Psoas muscle (tissue), 7 donors: ENCODE measurements at regions not wholly inside any gene's neighbourhood (a gene's known extent, or its start where the extent isn't known, plus 50 kb on each side); places are given as distances from the start of the nearest gene placed in this dataset.
"Not testable (repeated sequence)": the region's sequence is repeated elsewhere in the genome, so short reads cannot be mapped to it uniquely, and the experiment has no call there.

Experiments used
- ATAC-seq, 4 donors: fragments of 200-7000 bp; cut with Tn5 transposase; one replicate each; pipeline ENCODE4 v1.9.1; 2020; ENCODE audit warnings: moderate library complexity in 3 of 4, mild to moderate bottlenecking in 2 of 4
- DNase-seq, 2 donors: peaks; one replicate each; pipeline ENCODE4 v3.0.0-alpha.2; 2020
- H3K27ac ChIP-seq: fragments of 200-600 bp; one replicate; pipeline ENCODE4 v1.8.0; 2022
- H3K27me3 ChIP-seq, 3 donors: fragments of 200-600 bp in 1 of 3; one replicate each; pipeline versions ENCODE4 v1.6.1 to v1.8.0; 2013 to 2022; ENCODE audit warnings: low read length in 2 of 3, mild to moderate bottlenecking in 2 of 3, moderate library complexity in 1 of 3; ENCODE audit not compliant: insufficient read depth in 3 of 3
- H3K36me3 ChIP-seq, 2 donors: fragments of 200-600 bp in 1 of 2; one replicate each; pipeline versions ENCODE4 v1.6.1 to v1.8.0; 2013 to 2022; ENCODE audit warnings: low read depth in 1 of 2, mild to moderate bottlenecking in 1 of 2, moderate library complexity in 1 of 2; ENCODE audit not compliant: insufficient read depth in 1 of 2
- H3K4me1 ChIP-seq: fragments of 200-600 bp; one replicate; pipeline ENCODE4 v1.8.0; 2022
- H3K4me3 ChIP-seq: fragments of 200-600 bp; one replicate; pipeline ENCODE4 v1.8.0; 2022; ENCODE audit warnings: mild to moderate bottlenecking
- H3K9me3 ChIP-seq: fragments of 200-600 bp; one replicate; pipeline ENCODE4 v1.8.0; 2022
- CTCF ChIP-seq: fragments of 200-600 bp; IDR thresholded peaks from one replicate; pipeline ENCODE4 v1.8.0; 2022; ENCODE audit warnings: antibody characterized with exemption
- WGBS, 3 donors: extraction: QIAGEN DNeasy Blood & Tissue Kit; methylation state at CpG; one replicate each; pipeline versions ENCODE4 v1.1.6 to v1.1.7; 2013; 5-methylcytosine and 5-hydroxymethylcytosine counted together
- intact Hi-C, 2 donors: fragments of 100-400 bp; cut with DNase I; formaldehyde crosslinking; loops; one replicate each; pipeline versions ENCODE4 v1.11.0 to v1.14.2; 2022
- donor health status: healthy with polysubstance abuse.
- donor health status: DM: no; HTN: no; CAD: no; lungs with moderate emphysema.
- donor health status: Bipolar disorder and iron deficiency.
- donor health status: healthy.
- donor health status: DM: yes; HTN: yes; CAD: no.
- donor health status: DM: no; HTN: no; CAD: no.
- donor health status: DM: yes; HTN: yes; CAD: no.

GRCh38 chr4:179164267-179164999 lies 1722.2 kb upstream of the AGA start:
- H3K36me3 ChIP-seq = no peaks in the 10 kb centered on the region
- H3K9me3 ChIP-seq = no peaks in the 10 kb centered on the region
- ATAC-seq = no peak
- H3K27ac ChIP-seq = no peak overlapping the region
- 86 to 93% (median 91%) methylated on average over 5 of the region's 5 CpGs for WGBS, 3 donors
- no peaks in the 10 kb centered on the region for H3K4me1 ChIP-seq
- no peaks in the 10 kb centered on the region for H3K27me3 ChIP-seq
- TF ChIP-seq CTCF = no peak
- no peak overlapping the region for H3K4me3 ChIP-seq
- intact Hi-C loops = no loop called here
- no peak for DNase-seq

- no peak overlapping the region for H3K27ac ChIP-seq
- H3K36me3 ChIP-seq = no peaks in the 10 kb centered on the region
- no peak for TF ChIP-seq CTCF
- 87 to 90% (median 88%) methylated on average over 4 of the region's 4 CpGs for WGBS, 3 donors
- H3K9me3 ChIP-seq = no peaks in the 10 kb centered on the region
- H3K4me3 ChIP-seq = no peak overlapping the region
- intact Hi-C loops = no loop called here
- DNase-seq = no peak
- no peaks in the 10 kb centered on the region for H3K4me1 ChIP-seq
- no peak for ATAC-seq
- H3K27me3 ChIP-seq = no peaks in the 10 kb centered on the region
These were observed 1722.9 kb upstream of the AGA start for GRCh38 chr4:179165000-179165738.

- no peak for DNase-seq
- no peak for TF ChIP-seq CTCF
- Histone ChIP-seq H3K4me1 (no peaks in the 10 kb centered on the region), H3K27ac (no peak overlapping the region), H3K4me3 (no peak overlapping the region), H3K27me3 (no peaks in the 10 kb centered on the region), H3K36me3 (no peaks in the 10 kb centered on the region), H3K9me3 (no peaks in the 10 kb centered on the region)
- no peak for ATAC-seq
- intact Hi-C loops = no loop called here
- 54 to 71% (median 66%) methylated on average over 3 of the region's 3 CpGs for whole genome bisulfite sequencing, 3 donors
These were observed 1723.6 kb upstream of the AGA start for GRCh38 chr4:179165862-179166261.

- not testable (repeated sequence) for H3K36me3 ChIP-seq, ATAC-seq
- 88 to 94% (median 90%) methylated on average over 3 to 5 of the region's 5 CpGs for WGBS, 3 donors
These were observed 1728.1 kb upstream of the AGA start for GRCh38 chr4:179170308-179170707.

GRCh38 chr4:179182741-179183140 lies 1740.5 kb upstream of the AGA start:
- intact Hi-C loops = no loop called here
- no peak for ATAC-seq
- Histone ChIP-seq H3K27ac (no peak overlapping the region), H3K36me3 (no peaks in the 10 kb centered on the region), H3K9me3 (peaks cover 11% of the 10 kb centered on the region), H3K4me1 (no peaks in the 10 kb centered on the region), H3K27me3 (no peaks in the 10 kb centered on the region), H3K4me3 (no peak overlapping the region)
- no peak for TF ChIP-seq CTCF
- DNase-seq = no peak

More at GRCh38 chr4:179170308-179170707, 1728.1 kb upstream of the AGA start:
- H3K27ac ChIP-seq, H3K9me3 ChIP-seq, H3K4me3 ChIP-seq, H3K27me3 ChIP-seq, DNase-seq, H3K4me1 ChIP-seq, intact Hi-C loops: not testable (repeated sequence)
